Esophagus squamous epithelium (tissue), 4 donors: ENCODE measurements at regions not wholly inside any gene's neighbourhood (a gene's known extent, or its start where the extent isn't known, plus 50 kb on each side); places are given as distances from the start of the nearest gene placed in this dataset.

Experiments used
- POLR2A ChIP-seq, 4 donors: fragments of 450-650 bp; IDR thresholded peaks; one replicate each; pipeline ENCODE4 v1.6.1; 2017; ENCODE audit warnings: antibody characterized with exemption in 4 of 4, mild to moderate bottlenecking in 4 of 4, moderate library complexity in 3 of 4
- TF ChIP-seq, protein P1 (sequence below), 6 experiments: fragments of 450-650 bp in 4 of 6; fragments of 200-600 bp in 2 of 6; sonication (generic) in 2 of 6; IDR thresholded peaks; one replicate each; pipeline ENCODE4 v1.5.1; 2016 to 2019; ENCODE audit warnings: antibody characterized with exemption in 6 of 6, mild to moderate bottlenecking in 4 of 6, moderate library complexity in 4 of 6

DNA sequence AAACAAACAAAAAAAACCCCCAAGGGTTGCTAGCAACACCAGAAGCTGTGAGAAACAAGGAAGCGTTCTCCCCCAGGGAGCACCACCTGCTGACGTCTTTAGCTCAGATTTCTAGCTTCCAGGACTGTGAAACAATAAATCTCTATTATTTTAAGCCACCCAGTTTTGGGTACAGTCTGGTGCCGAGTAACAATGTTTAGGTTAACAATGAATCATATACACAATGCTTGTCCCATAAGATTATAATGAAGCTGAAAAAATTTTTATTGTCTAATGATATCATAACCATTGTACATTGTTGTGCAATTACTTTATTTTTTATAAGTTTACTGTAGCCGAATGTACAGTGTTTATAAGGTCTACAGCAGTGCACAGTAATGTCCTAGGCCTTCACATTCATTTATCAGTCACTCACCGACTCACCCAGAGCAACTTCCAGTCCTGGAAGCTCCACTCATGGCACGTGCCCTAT, 72.1 kb upstream of the CAB39 start:
- TF ChIP-seq, protein P1, sequence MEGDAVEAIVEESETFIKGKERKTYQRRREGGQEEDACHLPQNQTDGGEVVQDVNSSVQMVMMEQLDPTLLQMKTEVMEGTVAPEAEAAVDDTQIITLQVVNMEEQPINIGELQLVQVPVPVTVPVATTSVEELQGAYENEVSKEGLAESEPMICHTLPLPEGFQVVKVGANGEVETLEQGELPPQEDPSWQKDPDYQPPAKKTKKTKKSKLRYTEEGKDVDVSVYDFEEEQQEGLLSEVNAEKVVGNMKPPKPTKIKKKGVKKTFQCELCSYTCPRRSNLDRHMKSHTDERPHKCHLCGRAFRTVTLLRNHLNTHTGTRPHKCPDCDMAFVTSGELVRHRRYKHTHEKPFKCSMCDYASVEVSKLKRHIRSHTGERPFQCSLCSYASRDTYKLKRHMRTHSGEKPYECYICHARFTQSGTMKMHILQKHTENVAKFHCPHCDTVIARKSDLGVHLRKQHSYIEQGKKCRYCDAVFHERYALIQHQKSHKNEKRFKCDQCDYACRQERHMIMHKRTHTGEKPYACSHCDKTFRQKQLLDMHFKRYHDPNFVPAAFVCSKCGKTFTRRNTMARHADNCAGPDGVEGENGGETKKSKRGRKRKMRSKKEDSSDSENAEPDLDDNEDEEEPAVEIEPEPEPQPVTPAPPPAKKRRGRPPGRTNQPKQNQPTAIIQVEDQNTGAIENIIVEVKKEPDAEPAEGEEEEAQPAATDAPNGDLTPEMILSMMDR (IDR thresholded peaks at IDR 0.05), result no peak
- no peak for TF ChIP-seq POLR2A (IDR thresholded peaks at IDR 0.05)
